DMS53 (cell line): ENCODE measurements at regions not wholly inside any gene's neighbourhood (a gene's known extent, or its start where the extent isn't known, plus 50 kb on each side); places are given as distances from the start of the nearest gene placed in this dataset.
"Not testable (repeated sequence)": the region's sequence is repeated elsewhere in the genome, so short reads cannot be mapped to it uniquely, and the experiment has no call there.

Experiments used
- DNase-seq: peaks from one replicate; lab custom pipeline; 2025; lab: John Stamatoyannopoulos, UW

- DNase-seq = peak; percentile 37
Observed at GRCh38 chr3:159870723-159871122, 117.9 kb upstream of the IL12A start.

GRCh38 chr3:159872374-159873109, 116.1 kb upstream of the IL12A start:
- DNase-seq = peak; percentile 74

DNA sequence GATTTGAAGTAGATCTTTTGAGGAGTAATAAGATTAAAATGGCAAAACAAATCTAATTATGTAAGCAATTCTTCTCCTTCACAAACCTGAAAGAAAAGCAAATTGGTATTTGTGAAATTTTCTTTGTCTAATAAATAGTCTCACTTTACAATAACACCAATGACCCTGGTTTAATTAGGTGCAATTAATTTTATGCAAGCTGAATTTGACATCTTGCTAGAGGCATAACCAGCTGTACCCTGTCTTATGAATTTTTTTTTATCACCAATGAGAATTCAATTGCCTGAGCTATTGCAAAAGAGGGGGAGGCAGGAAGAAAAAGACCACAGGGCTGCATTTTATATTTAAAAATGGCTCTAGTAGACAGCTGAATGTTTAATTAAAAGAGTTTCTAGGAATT, 113.5 kb upstream of the IL12A start:
- no peak for DNase-seq

GRCh38 chr3:159877924-159878323, 110.7 kb upstream of the IL12A start:
- DNase-seq = no peak

DNA sequence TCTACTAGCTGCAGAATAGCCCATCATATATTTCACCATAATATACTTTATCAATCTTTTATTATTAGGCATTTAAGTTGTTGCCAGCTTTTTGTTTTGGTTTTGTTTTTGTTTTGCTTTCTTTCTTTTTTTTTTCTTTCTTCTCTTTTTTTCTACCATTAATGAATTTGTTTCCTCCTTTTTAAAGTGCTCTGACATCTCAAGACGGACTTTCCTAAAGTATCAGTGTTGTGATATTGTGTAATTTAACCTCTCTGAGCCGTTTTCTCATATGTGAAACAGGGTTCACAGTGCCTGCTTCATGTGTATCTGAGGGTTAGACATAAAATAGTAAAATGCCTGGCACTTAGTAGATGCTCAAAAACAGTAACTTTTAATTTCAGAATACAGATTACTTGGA, 109.5 kb upstream of the IL12A start:
- no peak for DNase-seq

GRCh38 chr3:159879598-159879997, 109.0 kb upstream of the IL12A start:
- DNase-seq = no peak

DNA sequence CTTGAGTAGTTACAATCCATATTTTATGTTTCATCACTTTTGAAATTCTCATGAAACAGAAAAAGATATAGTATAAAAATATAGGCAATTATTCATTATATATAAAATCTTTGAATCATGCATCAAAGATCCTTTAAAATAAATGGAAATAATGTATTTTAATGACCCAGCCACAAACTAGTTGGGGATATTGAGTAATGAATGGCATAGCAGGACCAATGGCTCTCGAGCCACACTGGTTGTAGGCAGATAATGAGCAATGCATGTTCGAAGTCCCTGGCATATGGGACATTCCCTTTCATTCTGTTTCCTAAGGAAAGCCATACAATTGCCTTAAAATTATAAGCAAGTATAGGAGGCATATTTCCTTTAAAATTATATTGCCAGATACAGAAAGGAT, 107.4 kb upstream of the IL12A start:
- DNase-seq = no peak

DNA sequence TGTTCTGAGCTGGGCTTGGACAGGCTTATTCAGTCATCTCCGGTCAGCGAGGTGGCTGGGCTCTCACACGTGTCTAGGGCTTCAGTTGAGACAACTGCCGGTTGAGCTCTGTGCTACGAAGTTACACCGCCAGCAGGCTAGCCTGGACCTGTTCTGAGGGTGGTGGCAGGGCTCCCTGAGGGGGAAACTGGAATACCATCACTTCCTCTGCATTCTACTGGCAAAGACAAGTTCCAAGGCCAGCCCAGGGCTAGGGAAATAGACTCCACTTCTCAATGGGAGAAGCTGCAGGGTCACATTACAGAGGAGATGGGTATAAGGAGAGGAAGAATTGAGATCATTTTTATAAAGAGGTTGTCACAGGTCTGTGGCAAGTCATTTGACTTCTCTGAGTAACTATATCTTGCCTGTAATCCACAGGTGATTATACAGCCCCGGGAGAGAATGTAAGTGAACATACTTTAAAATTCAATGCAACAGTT, 106.8 kb upstream of the IL12A start:
- DNase-seq = no peak

GRCh38 chr3:159882367-159882766, 106.3 kb upstream of the IL12A start:
- DNase-seq = no peak

- no peak for DNase-seq
Observed at GRCh38 chr3:159882790-159883779, 105.5 kb upstream of the IL12A start.

DNA sequence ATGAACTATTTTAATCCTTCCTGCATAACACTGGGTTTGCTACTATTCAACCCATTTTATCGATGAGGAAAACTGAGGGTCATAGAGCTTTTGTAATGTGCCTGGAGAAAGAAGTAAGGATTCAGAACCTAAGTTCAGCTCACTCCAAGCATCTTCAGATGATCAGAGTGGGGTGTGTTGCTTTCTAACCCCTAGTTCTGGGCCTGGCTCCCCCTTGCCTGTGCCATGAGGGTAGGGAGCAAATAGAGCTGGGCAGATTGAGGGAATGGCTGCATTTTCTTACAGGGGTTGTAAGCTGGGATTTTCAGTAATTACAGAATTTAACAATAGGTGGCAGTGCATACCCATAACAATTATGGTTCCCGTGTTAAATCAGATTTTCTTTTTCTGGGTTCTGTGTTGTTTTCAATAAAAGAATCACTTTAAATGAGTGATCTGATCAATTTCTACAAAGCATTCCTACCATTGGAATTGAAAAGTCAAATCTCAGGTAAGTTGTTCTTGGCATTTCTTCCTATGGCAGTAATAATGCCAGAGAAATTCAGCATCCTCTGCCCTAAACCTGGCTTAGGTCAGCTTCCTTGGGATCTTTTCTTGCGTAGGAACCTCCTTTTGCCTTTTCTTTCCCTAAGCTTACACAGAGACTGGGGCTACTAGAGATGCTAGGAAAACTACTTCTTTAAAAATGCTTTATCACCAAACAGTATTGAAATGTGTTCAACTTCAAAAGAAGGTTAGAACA, 103.8 kb upstream of the IL12A start:
- peak; percentile 57 for DNase-seq

GRCh38 chr3:159886050-159886449, 102.6 kb upstream of the IL12A start:
- DNase-seq = no peak

DNA sequence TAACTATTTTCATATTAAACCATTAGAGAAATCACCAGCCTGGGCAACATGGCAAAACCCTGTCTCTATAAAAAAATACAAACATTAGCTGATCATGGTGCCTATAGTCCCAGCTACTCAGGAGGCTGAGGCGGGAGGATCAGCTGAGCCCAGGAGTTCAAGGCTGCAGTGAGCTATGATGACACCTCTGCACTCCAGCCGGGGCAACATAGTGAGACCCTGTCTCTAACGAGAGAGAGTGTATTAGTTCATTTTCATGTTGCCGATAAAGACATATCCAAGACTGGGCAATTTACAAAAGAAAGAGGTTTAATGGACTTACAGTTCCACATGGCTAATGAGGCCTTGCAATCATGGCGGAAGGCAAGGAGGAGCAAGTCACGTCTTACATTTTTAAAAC, 102.1 kb upstream of the IL12A start:
- DNase-seq = not testable (repeated sequence)

- DNase-seq = no peak
Observed at GRCh38 chr3:159887168-159887567, 101.5 kb upstream of the IL12A start.

- no peak for DNase-seq
Observed at GRCh38 chr3:159887911-159888310, 100.7 kb upstream of the IL12A start.

GRCh38 chr3:159892171-159892795, 96.4 kb upstream of the IL12A start:
- peak; percentile 10 for DNase-seq

DNA sequence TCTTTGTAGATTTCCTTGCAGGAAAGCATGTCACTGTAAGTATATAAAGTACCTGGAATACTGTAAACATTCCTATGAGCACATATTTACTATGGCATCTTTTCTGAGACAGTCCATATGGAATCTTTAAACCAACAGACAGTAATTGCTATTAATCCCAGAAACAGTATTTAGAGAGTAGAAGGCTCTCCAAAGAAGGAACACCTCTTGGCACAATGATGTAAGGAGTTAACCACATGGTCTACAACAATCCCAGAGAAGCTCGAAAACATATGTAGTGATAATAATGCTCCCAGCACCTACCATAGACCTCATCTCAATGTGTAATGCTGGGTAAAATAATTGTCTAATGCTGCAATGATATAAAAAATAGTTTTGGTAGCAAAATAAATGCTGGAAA, 95.8 kb upstream of the IL12A start:
- DNase-seq = no peak

DNA sequence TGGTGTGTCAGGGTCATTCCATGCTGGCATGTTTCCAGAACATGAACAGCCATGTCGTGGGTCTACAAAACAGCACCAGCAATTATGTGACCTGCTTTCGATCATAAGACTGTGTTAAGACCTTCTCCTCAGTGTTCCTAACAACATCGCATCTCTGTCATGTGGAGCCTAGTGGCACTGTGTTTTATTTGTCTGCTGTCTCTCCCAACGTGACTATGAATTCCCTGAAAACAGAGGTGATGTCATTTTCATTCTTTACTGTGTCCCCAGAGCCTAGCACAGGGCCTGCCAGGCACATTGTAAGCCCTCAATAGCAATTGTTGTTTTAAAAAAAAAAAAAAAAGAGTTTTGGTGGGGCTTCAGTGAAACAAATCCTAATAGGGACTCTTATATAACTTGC, 94.2 kb upstream of the IL12A start:
- DNase-seq = no peak

GRCh38 chr3:159895430-159895829, 93.2 kb upstream of the IL12A start:
- DNase-seq = no peak

DNA sequence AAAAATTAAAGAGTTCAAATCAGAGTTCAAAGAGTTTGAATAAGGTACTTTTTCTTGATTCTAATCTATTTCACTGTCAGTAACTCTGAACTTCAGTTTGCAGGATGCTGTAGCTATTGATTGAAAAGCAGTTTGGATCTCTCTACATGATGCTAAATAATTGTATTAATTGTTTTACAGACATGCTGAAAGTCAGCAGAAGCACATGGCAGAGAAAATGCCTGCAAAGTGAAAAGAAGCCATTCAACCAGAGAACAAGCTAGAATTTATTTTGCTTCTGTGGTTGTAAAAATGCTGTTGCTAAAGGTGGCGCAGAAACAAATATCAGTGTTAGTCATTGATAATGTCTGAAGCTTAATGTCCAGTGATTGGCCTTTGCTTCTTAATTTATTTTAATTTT, 92.1 kb upstream of the IL12A start:
- DNase-seq = no peak

DNA sequence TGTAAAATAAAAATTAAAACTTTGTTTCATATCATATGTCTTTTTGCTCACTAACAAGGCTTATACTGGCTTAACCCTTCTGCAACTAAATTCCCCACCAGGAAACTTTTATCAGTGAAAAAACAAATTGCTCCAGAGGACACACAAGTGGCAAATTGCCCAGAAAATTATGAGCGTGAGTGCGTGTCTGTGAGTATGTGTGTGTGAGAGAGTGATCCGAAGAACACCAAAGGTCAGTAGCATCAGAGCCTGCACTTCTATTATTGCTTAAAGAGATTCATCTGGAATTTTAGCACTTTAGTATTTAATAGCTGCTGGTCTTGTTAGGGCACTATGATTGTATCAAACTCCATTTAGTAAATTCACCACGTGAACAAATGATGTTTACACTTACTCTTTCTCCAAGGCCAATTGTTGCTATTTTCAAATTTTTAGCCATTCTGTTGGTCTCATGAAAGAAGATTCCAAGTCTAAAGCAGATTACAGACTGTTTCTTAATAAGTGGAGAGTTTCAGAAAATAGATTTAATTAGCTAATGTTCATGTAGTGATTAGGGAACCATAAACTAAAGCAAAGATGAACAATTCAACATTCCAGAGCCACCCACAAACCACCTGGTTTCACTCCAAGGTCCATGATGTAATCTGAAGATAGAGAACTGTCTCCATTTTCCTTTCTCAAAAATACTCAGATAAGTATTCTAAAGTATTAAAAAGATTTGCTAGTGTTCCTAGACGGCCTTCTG, 91.1 kb upstream of the IL12A start:
- no peak for DNase-seq
